Mesenchymal stem cell (in vitro differentiated cells and primary cell): ENCODE measurements at regions not wholly inside any gene's neighbourhood (a gene's known extent, or its start where the extent isn't known, plus 50 kb on each side); places are given as distances from the start of the nearest gene placed in this dataset.

Experiments
- DNase-seq: peaks from one replicate; pipeline ENCODE4 v3.0.0-alpha.2; 2013
- H2AFZ ChIP-seq: one replicate; pipeline ENCODE4 v1.6.1; 2013; ENCODE audit warnings: low read depth, mild to moderate bottlenecking, control low read depth, inconsistent platforms, low read length, moderate library complexity
- H2AK5ac ChIP-seq: 2 replicates; pipeline ENCODE4 v1.6.1; 2013; ENCODE audit warnings: low read length, moderate library complexity, mild to moderate bottlenecking, inconsistent platforms; ENCODE audit not compliant: severe bottlenecking
- H2BK120ac ChIP-seq: one replicate; pipeline ENCODE4 v1.6.1; 2013; ENCODE audit warnings: low read depth, mild to moderate bottlenecking, inconsistent platforms, low read length, moderate library complexity
- H2BK12ac ChIP-seq, 2 experiments: one replicate each; pipeline ENCODE4 v1.6.1; 2013; ENCODE audit warnings: inconsistent platforms in 2 of 2, low read length in 2 of 2, mild to moderate bottlenecking in 2 of 2, moderate library complexity in 2 of 2, control low read depth in 1 of 2
- H2BK15ac ChIP-seq: one replicate; pipeline ENCODE4 v1.6.1; 2013; ENCODE audit warnings: mild to moderate bottlenecking, low read depth, inconsistent platforms; ENCODE audit not compliant: poor library complexity, severe bottlenecking
- H2BK5ac ChIP-seq: 2 replicates; pipeline ENCODE4 v1.6.1; 2013; ENCODE audit warnings: low read depth, mild to moderate bottlenecking, low read length, control low read depth, inconsistent platforms; ENCODE audit not compliant: poor library complexity, severe bottlenecking
- H3K14ac ChIP-seq, 2 experiments: one replicate each; pipeline ENCODE4 v1.6.1; 2013; ENCODE audit warnings: inconsistent platforms in 2 of 2, low read length in 2 of 2, control low read depth in 1 of 2, mild to moderate bottlenecking in 1 of 2, moderate library complexity in 1 of 2
- H3K18ac ChIP-seq, 2 experiments: one replicate each; pipeline ENCODE4 v1.6.1; 2013; ENCODE audit warnings: inconsistent platforms in 2 of 2, low read length in 2 of 2, control low read depth in 1 of 2, low read depth in 1 of 2, mild to moderate bottlenecking in 1 of 2
- H3K23ac ChIP-seq, 2 experiments: one replicate each; pipeline ENCODE4 v1.6.1; 2013; ENCODE audit warnings: inconsistent platforms in 2 of 2, low read length in 2 of 2, mild to moderate bottlenecking in 2 of 2, moderate library complexity in 2 of 2, control low read depth in 1 of 2
- H3K27ac ChIP-seq: 2 replicates; pipeline ENCODE4 v1.5.1; 2013; ENCODE audit warnings: mild to moderate bottlenecking, moderate library complexity, low read length, control low read depth, inconsistent platforms; ENCODE audit not compliant: poor library complexity, severe bottlenecking
- H3K27me3 ChIP-seq, 2 experiments: 2 replicates each; pipeline versions ENCODE4 v1.6.1 to v1.7.0; 2013; ENCODE audit warnings: low read length in 2 of 2, mild to moderate bottlenecking in 2 of 2, moderate library complexity in 2 of 2, control low read depth in 1 of 2, inconsistent platforms in 1 of 2; ENCODE audit not compliant: control insufficient read depth in 1 of 2, insufficient read depth in 1 of 2
- H3K36me3 ChIP-seq, 2 experiments: 2 replicates each; pipeline versions ENCODE4 v1.6.1 to v1.7.0; 2013; ENCODE audit warnings: low read length in 2 of 2, control low read depth in 1 of 2, inconsistent platforms in 1 of 2, low read depth in 1 of 2, mild to moderate bottlenecking in 1 of 2; ENCODE audit not compliant: insufficient read depth in 2 of 2, control insufficient read depth in 1 of 2
- H3K4ac ChIP-seq, 2 experiments: one replicate each; pipeline ENCODE4 v1.6.1; 2013; ENCODE audit warnings: inconsistent platforms in 2 of 2, low read length in 2 of 2, mild to moderate bottlenecking in 2 of 2, moderate library complexity in 2 of 2, control low read depth in 1 of 2, low read depth in 1 of 2
- H3K4me1 ChIP-seq: 2 replicates; pipeline ENCODE4 v1.6.1; 2013; ENCODE audit warnings: low read depth, low read length, control low read depth; ENCODE audit not compliant: control insufficient read depth, insufficient read depth
- H3K4me2 ChIP-seq: 2 replicates; pipeline ENCODE4 v1.6.1; 2013; ENCODE audit warnings: low read length, mild to moderate bottlenecking, inconsistent platforms; ENCODE audit not compliant: poor library complexity, severe bottlenecking
- H3K4me3 ChIP-seq, 2 experiments: 2 replicates each; pipeline versions ENCODE4 v1.5.1 to v1.7.0; 2013; ENCODE audit warnings: low read length in 2 of 2, mild to moderate bottlenecking in 2 of 2, control low read depth in 1 of 2, low read depth in 1 of 2; ENCODE audit not compliant: insufficient read depth in 1 of 2
- H3K79me1 ChIP-seq: replicated peaks from 2 replicates; pipeline ENCODE4 v1.6.1; 2013; ENCODE audit warnings: mild to moderate bottlenecking, control low read depth, low read length, inconsistent platforms; ENCODE audit not compliant: poor library complexity, severe bottlenecking
- H3K9ac ChIP-seq: 2 replicates; pipeline ENCODE4 v1.7.0; 2013; ENCODE audit warnings: mild to moderate bottlenecking, low read length, moderate library complexity
- H3K9me3 ChIP-seq: 2 replicates; pipeline ENCODE4 v1.7.0; 2013; ENCODE audit warnings: mild to moderate bottlenecking, low read length; ENCODE audit not compliant: control insufficient read depth
- H4K8ac ChIP-seq: one replicate; pipeline ENCODE4 v1.6.1; 2013; ENCODE audit warnings: inconsistent platforms, mild to moderate bottlenecking, low read length, moderate library complexity
- H4K91ac ChIP-seq: one replicate; pipeline ENCODE4 v1.6.1; 2013; ENCODE audit warnings: mild to moderate bottlenecking, low read length, inconsistent platforms
- WGBS: methylation state at CpG from one replicate; pipeline ENCODE4 v1.1.7; 2013; ENCODE audit warnings: mixed read lengths; 5-methylcytosine and 5-hydroxymethylcytosine counted together

GRCh38 chr7:106729720-106730385 is 68.9 kb upstream of the CCDC71L start:
- H2BK120ac ChIP-seq = no peak overlapping the region
- no peak overlapping the region for H2BK12ac ChIP-seq
- DNase-seq = no peak
- no peak overlapping the region for H2AK5ac ChIP-seq
- H3K23ac ChIP-seq = no peak overlapping the region
- no peaks in the 10 kb centered on the region for H3K79me1 ChIP-seq
- H3K9ac ChIP-seq = no peak overlapping the region
- no peak overlapping the region for H3K4ac ChIP-seq
- H3K36me3 ChIP-seq = no peaks in the 10 kb centered on the region
- no peaks in the 10 kb centered on the region for H3K27me3 ChIP-seq
- H3K14ac ChIP-seq = no peak overlapping the region
- no peak overlapping the region for H2AFZ ChIP-seq
- H3K9me3 ChIP-seq = peaks cover 6% of the 10 kb centered on the region
- H2BK15ac ChIP-seq = no peak overlapping the region
- H2BK5ac ChIP-seq = no peak overlapping the region
- no peak overlapping the region for H3K18ac ChIP-seq
- no peak overlapping the region for H3K27ac ChIP-seq
- 97% methylated on average over 2 of the region's 2 CpGs for WGBS
- no peak overlapping the region for H3K4me2 ChIP-seq
- H3K4me3 ChIP-seq = no peak overlapping the region
- H3K4me1 ChIP-seq = no peaks in the 10 kb centered on the region
- H4K8ac ChIP-seq = no peak overlapping the region
- peak overlapping the region; percentile 61 for H4K91ac ChIP-seq

GRCh38 chr7:106731187-106731586 is 70.2 kb upstream of the CCDC71L start:
- Histone ChIP-seq H2BK12ac (no peak overlapping the region), H3K27me3 (no peaks in the 10 kb centered on the region), H3K14ac (no peak overlapping the region), H2BK15ac (no peak overlapping the region), H3K4ac (no peak overlapping the region), H3K79me1 (no peaks in the 10 kb centered on the region), H3K4me2 (no peak overlapping the region), H3K27ac (no peak overlapping the region), H4K8ac (no peak overlapping the region), H3K36me3 (no peaks in the 10 kb centered on the region), H3K9ac (no peak overlapping the region), H2BK120ac (no peak overlapping the region), H2AFZ (no peak overlapping the region), H2AK5ac (no peak overlapping the region), H2BK5ac (no peak overlapping the region), H3K23ac (no peak overlapping the region), H3K4me1 (no peaks in the 10 kb centered on the region), H3K9me3 (peaks cover 6% of the 10 kb centered on the region), H3K4me3 (no peak overlapping the region), H4K91ac (no peak overlapping the region), H3K18ac (no peak overlapping the region)
- peak; percentile 6 for DNase-seq
- WGBS = 91% methylated on average over 4 of the region's 5 CpGs

GRCh38 chr7:106731646-106732444 is 70.9 kb upstream of the CCDC71L start:
- Histone ChIP-seq H2AK5ac (no peak overlapping the region), H3K18ac (no peak overlapping the region), H3K79me1 (no peaks in the 10 kb centered on the region), H3K27ac (no peak overlapping the region), H3K4me1 (peaks cover under 1% of the 10 kb centered on the region), H2BK15ac (peak overlapping the region; percentile 48), H3K4ac (no peak overlapping the region), H4K8ac (no peak overlapping the region), H3K14ac (no peak overlapping the region), H3K9me3 (peaks cover 6% of the 10 kb centered on the region), H3K9ac (no peak overlapping the region), H3K23ac (no peak overlapping the region), H2BK120ac (no peak overlapping the region), H3K4me3 (no peak overlapping the region), H3K4me2 (no peak overlapping the region), H2BK12ac (no peak overlapping the region), H4K91ac (peak overlapping the region; percentile 18), H2BK5ac (no peak overlapping the region), H2AFZ (no peak overlapping the region), H3K36me3 (no peaks in the 10 kb centered on the region), H3K27me3 (no peaks in the 10 kb centered on the region)
- WGBS = 93% methylated on average over 6 of the region's 7 CpGs
- DNase-seq = peak; percentile 6

- Histone ChIP-seq H3K27ac (no peak overlapping the region), H3K4me3 (no peak overlapping the region), H2BK120ac (no peak overlapping the region), H2BK12ac (no peak overlapping the region), H3K9me3 (peaks cover 6% of the 10 kb centered on the region), H3K4ac (no peak overlapping the region), H3K23ac (no peak overlapping the region), H4K91ac (no peak overlapping the region), H3K4me1 (peaks cover 3% of the 10 kb centered on the region), H2AK5ac (no peak overlapping the region), H2AFZ (no peak overlapping the region), H3K14ac (no peak overlapping the region), H3K9ac (peak overlapping the region; percentile 79), H3K79me1 (no peaks in the 10 kb centered on the region), H3K18ac (no peak overlapping the region), H3K27me3 (no peaks in the 10 kb centered on the region), H4K8ac (no peak overlapping the region), H3K36me3 (no peaks in the 10 kb centered on the region), H2BK5ac (no peak overlapping the region), H3K4me2 (no peak overlapping the region), H2BK15ac (no peak overlapping the region)
- no peak for DNase-seq
- WGBS = no CpG with 5 or more reads among the region's 1 CpG
Observed at GRCh38 chr7:106735637-106736036, 74.7 kb upstream of the CCDC71L start.
